Activated T-cell treated with anti-CD3 and anti-CD28 coated beads, Interleukin-2, amount 50 U/mL, for 48 hours (primary cell): ENCODE measurements at regions not wholly inside any gene's neighbourhood (a gene's known extent, or its start where the extent isn't known, plus 50 kb on each side); places are given as distances from the start of the nearest gene placed in this dataset.

ENCODE experiments used
- DNase-seq, 2 experiments: peaks; one replicate each; pipeline ENCODE4 v3.0.0-alpha.2; 2020

- no peak for DNase-seq
These were observed 1010.1 kb upstream of the FLRT2 start for GRCh38 chr14:84519836-84520235.

- DNase-seq = no peak
These were observed 1009.1 kb upstream of the FLRT2 start for GRCh38 chr14:84520711-84521338.

GRCh38 chr14:84523746-84524145 lies 1006.2 kb upstream of the FLRT2 start:
- DNase-seq = no peak

- DNase-seq = no peak
These were observed 1002.2 kb upstream of the FLRT2 start for GRCh38 chr14:84527706-84528105.

- DNase-seq = no peak
These were observed 997.9 kb upstream of the FLRT2 start for GRCh38 chr14:84532016-84532415.

GRCh38 chr14:84533181-84533725 lies 996.7 kb upstream of the FLRT2 start:
- no peak for DNase-seq

GRCh38 chr14:84533791-84534190 lies 996.2 kb upstream of the FLRT2 start:
- DNase-seq = no peak

GRCh38 chr14:84535484-84535883 lies 994.5 kb upstream of the FLRT2 start:
- DNase-seq = no peak

GRCh38 chr14:84535976-84536375 lies 994.0 kb upstream of the FLRT2 start:
- no peak for DNase-seq

GRCh38 chr14:84541018-84541417 lies 988.9 kb upstream of the FLRT2 start:
- DNase-seq = no peak

GRCh38 chr14:84543859-84544258 lies 986.1 kb upstream of the FLRT2 start:
- no peak for DNase-seq

- DNase-seq = no peak
These were observed 985.3 kb upstream of the FLRT2 start for GRCh38 chr14:84544486-84545131.

- DNase-seq = no peak
These were observed 983.7 kb upstream of the FLRT2 start for GRCh38 chr14:84546236-84546635.

GRCh38 chr14:84554136-84554535 lies 975.8 kb upstream of the FLRT2 start:
- DNase-seq = no peak

GRCh38 chr14:84555493-84555892 lies 974.5 kb upstream of the FLRT2 start:
- DNase-seq = no peak

GRCh38 chr14:84566109-84566508 lies 963.8 kb upstream of the FLRT2 start:
- DNase-seq = no peak

- no peak for DNase-seq
These were observed 954.3 kb upstream of the FLRT2 start for GRCh38 chr14:84575681-84576080.

GRCh38 chr14:84579292-84579691 lies 950.7 kb upstream of the FLRT2 start:
- no peak for DNase-seq

GRCh38 chr14:84581041-84581440 lies 948.9 kb upstream of the FLRT2 start:
- no peak for DNase-seq

GRCh38 chr14:84584511-84584910 lies 945.4 kb upstream of the FLRT2 start:
- no peak for DNase-seq

GRCh38 chr14:84591827-84592445 lies 938.0 kb upstream of the FLRT2 start:
- DNase-seq = no peak

- DNase-seq = no peak
These were observed 937.2 kb upstream of the FLRT2 start for GRCh38 chr14:84592770-84593169.

- no peak for DNase-seq
These were observed 919.9 kb upstream of the FLRT2 start for GRCh38 chr14:84610086-84610485.

- DNase-seq = no peak
These were observed 907.6 kb upstream of the FLRT2 start for GRCh38 chr14:84622357-84622756.
